ENCODE measurements at regions not wholly inside any gene's neighbourhood (a gene's known extent, or its start where the extent isn't known, plus 50 kb on each side); places are given as distances from the start of the nearest gene placed in this dataset.
"Not testable (repeated sequence)": the region's sequence is repeated elsewhere in the genome, so short reads cannot be mapped to it uniquely, and the experiment has no call there.

- no peak for DNase-seq (ENCODE audit: low read depth in 2 of 2)
Measured at GRCh38 chr14:22155571-22155970, 433.5 kb downstream of the DAD1 start.

DNA sequence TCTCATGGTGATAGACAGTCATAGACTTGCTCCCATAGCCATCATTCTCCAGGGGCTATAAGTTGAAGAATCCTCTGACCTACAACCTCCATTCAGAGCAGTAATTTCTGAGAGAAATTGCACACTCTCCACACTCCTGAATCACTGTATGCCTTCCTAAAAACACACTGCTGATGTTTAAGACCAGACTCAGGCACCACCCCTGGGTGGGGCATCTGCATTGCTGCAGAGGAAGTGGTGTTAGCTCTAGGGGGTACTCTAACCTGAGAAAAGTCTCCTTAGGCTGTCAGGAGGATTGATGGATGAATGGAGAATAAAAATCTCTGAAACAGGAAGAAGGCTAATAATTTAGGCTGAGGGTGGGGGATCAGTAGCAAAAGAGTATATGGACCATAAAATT lies 436.1 kb downstream of the DAD1 start:
- DNase-seq (ENCODE audit: low read depth in 2 of 2) = no peak

- DNase-seq (ENCODE audit: low read depth in 2 of 2) = no peak
Measured at GRCh38 chr14:22152161-22152870, 436.7 kb downstream of the DAD1 start.

DNA sequence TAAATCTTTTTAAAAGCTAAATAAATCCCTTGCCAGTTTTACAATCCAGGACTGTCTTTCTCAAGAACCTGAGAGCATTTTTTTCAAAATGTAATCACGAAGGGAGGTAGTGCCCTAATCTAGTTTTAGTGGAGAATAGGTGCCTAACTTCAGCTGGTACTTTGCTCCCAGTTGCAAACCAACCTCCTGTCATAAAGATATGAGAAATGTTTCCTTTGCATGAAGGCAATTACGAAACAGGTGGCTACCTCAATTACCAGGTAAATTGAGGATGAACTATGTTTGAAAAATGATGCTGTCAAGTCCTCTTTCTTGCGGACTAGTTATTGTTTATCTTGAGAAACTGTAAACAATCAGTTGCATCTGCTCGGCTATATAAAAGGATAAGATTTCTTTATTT lies 437.9 kb downstream of the DAD1 start:
- no peak for DNase-seq (ENCODE audit: low read depth in 2 of 2)

GRCh38 chr14:22149058-22149457 lies 440.0 kb downstream of the DAD1 start:
- no peak for DNase-seq (ENCODE audit: low read depth in 2 of 2)

GRCh38 chr14:22147716-22148115 lies 441.3 kb downstream of the DAD1 start:
- no peak for DNase-seq (ENCODE audit: low read depth in 2 of 2)

- no peak for DNase-seq (ENCODE audit: low read depth in 2 of 2)
Measured at GRCh38 chr14:22143363-22143762, 445.7 kb downstream of the DAD1 start.

GRCh38 chr14:22140633-22141032 lies 448.4 kb downstream of the DAD1 start:
- no peak for DNase-seq (ENCODE audit: low read depth in 2 of 2)

- peak in 1 of 2 donors; percentile 10 for DNase-seq (ENCODE audit: low read depth in 2 of 2)
Measured at GRCh38 chr14:22131749-22132476, 457.1 kb downstream of the DAD1 start.

- DNase-seq (ENCODE audit: low read depth in 2 of 2) = no peak
Measured at GRCh38 chr14:22124073-22124613, 450.5 kb upstream of the OR4E1 start.

DNA sequence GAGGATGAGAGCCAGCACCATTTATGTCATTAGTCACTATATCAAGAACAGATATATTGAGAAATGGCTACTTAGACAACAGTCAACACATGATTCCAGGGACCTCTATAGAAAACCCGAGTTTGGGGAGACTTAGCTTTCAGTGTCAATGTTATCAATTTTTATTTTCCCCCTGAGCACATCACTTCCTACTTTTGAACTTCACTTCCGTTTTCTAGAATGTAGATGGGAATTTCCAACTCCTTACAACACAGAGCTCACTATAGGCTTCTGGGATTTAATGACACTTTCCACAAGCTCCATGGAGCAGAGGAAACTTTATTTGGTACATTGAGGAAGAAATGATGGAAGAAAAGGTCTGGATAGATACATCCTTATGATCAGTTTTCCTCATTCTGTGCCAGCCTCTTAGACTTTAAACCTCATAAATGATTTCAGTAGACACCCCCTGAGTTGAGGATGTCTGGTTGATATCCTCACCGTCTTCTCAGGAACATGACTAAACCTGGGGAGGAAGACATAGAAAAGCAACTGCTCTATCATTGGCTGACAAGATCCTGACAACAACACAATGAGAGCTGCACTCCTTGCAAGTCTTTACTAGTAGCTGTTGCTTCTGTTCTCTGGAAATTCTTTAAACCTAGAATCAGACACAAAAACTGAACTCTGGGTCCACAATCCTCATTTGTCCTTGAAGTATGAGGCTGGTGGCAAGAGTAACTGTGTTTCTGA lies 449.4 kb upstream of the OR4E1 start:
- no peak for DNase-seq (ENCODE audit: low read depth in 2 of 2)

DNA sequence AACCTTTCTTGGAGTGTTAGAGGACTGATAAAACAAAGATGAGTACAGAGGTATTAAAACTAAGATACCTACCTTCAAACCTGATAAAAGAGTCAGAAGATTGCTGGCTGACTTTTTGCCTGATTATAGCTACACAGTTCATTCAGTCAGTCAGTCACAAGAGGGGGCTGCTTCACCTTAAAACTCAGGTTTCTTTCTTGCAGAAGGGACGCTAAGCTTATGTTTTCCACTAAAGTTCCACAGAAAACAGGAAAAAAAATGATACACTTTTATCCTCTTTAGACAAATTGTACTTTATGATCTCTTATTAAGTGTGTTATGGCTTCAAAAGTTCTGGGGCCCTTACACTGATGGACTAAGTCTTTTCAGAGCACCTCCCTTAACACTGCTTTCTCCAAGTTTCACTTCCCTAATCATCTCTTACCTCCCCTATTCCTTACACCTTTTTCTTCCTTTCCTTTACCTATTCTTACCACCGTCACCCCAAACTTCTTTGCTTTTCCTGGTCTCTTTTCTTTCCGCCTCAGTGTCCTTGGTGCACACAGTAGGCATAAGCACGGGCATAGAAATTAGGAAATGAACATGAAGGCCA lies 448.7 kb upstream of the OR4E1 start:
- no peak for DNase-seq (ENCODE audit: low read depth in 2 of 2)

GRCh38 chr14:22118899-22119477 lies 445.4 kb upstream of the OR4E1 start:
- DNase-seq (ENCODE audit: low read depth in 2 of 2) = no peak

DNA sequence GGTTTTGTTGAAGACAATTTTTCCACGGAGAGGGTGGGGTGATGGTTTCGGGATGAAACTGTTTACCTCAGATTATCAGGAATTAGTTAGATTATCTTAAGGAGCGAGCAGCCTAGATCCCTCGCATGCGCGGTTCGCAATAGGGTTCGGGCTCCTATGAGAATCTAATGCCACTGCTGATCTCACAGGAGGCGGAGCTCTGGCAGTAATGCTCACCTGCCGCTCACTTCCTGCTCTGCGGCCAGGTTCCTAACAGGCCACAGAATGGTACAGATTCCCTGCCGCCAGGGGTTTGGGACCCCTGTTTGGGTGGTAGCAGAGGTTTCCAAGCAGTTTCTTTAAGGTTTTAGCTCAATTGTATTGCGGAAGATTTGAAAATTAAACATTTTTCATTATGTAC lies 439.8 kb upstream of the OR4E1 start:
- no peak for DNase-seq (ENCODE audit: low read depth in 2 of 2)

DNA sequence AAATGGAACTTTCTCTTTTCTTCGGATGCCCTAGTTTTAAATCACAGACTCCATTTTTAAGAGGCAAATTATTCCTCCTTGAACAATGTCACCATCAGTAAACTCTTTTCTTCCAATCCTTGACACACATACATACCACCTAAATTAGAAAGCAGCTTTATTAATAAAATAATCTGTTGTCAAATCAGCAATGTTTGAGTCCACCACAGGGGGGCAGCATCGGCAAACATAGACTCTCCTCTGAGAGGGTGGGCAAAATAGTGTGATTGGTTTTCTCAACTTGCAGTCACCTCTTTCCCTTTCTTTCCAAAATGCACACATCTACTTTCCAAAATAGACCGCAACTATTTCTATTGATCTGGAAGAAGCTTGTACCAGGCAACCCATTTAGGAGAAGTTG lies 438.4 kb upstream of the OR4E1 start:
- peak in 1 of 2 donors; percentile 17 for DNase-seq (ENCODE audit: low read depth in 2 of 2)

- DNase-seq (ENCODE audit: low read depth in 2 of 2) = no peak
Measured at GRCh38 chr14:22107753-22108152, 434.1 kb upstream of the OR4E1 start.

DNA sequence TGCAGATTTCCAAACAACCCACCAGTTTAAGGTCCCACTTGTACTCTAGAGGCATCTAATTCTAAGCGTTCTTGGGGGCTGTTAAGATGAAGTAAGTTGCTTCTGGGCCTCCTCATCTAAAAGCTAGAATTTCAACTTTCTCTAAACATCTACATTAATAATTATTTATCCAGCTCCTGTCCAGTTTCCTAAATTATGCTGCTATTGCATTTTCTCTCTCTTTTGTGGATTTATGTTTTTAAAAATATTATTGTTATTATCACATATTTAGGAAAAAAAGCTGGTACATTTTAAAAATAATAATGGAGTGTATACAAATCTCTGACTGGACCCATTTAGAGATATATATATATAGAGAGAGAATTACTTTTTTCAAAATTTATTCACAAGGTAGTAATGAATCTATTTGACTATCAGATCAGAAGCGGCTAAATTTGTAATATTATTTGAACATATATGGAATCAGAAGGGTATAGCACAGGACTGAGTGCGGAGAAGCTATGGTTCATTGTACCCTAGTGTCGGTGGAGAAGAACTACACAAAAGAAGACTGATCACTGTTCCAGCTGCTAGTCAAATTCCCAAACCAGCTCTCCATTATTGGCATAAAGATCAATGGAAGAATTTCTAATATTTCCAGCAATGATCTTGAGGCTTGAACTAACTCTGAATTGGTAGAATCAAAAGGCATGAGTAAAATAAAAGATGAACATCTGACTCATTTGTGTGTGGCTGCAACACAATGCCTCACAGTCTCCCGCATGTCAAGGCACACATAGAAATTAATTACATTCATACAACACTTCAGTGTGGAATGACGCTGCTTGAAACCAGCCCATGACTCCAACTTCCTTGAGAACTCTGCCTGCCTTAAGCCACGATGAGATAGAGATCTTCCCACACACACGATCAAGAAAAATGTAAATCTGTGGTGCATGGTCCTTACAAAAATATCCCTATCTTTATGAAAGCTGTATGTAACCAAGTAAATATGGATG lies 433.4 kb upstream of the OR4E1 start:
- no peak for DNase-seq (ENCODE audit: low read depth in 2 of 2)

- DNase-seq (ENCODE audit: low read depth in 2 of 2) = no peak
Measured at GRCh38 chr14:22105624-22106006, 432.0 kb upstream of the OR4E1 start.

DNA sequence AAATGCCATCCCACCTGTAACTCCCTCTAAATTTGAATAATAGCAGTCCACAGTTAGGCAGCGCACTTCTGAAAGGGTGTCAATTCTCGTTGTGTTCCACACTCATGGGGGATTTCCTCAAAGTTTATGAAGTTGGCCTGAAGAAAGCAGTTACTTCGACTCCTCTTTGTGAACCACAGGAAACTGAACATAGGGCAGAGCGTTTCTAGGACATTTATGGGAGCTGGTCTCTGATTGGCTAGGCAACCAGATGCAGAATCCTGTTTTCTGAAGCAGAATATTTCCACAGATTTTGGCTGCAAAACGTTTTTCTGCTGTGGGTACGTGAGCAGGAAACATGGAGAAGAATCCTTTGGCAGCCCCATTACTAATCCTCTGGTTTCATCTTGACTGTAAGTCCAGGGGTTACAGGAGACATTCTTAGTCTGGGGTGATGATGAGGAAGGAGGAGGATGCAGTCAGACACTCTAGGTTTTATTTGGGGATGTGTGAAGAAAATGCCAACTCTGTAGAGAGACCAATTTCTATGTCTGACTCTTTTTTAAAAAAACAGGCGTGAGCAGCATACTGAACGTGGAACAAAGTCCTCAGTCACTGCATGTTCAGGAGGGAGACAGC lies 431.5 kb upstream of the OR4E1 start:
- no peak for DNase-seq (ENCODE audit: low read depth in 2 of 2)

DNA sequence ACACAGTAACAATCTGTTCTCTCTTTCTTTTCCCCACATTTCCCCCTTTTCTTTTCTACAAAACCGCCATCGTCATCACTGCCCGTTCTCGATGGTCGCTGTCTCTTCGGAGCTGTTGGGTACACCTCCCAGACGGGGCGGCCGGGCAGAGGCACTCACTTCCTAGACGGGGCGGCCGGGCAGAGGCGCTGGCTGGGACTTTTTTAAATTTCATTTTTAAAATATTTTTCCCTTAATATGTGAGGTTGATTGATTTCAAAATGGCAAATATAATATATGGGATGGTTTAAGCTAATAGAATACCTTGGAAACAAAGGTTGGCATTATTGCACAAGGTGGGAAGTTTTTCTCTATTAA lies 427.1 kb upstream of the OR4E1 start:
- not testable (repeated sequence) for DNase-seq (ENCODE audit: low read depth in 2 of 2)
